ENCODE measurements at regions not wholly inside any gene's neighbourhood (a gene's known extent, or its start where the extent isn't known, plus 50 kb on each side); places are given as distances from the start of the nearest gene placed in this dataset.

GRCh38 chr16:85193115-85193493, 80.8 kb upstream of the CIBAR2 start:
- CTCF ChIA-PET: interaction anchor here (1.0 to 1.2 kb wide), 2 partner anchors 21 to 45 kb away, joined by 3 read pairs; no protein-coding TSS in a partner anchor
- no peak overlapping the region for H3K4me3 ChIP-seq (ENCODE audit: low read depth, low read length)
- no peak for DNase-seq (ENCODE audit: low read depth)
- POLR2A ChIA-PET: no interaction called here
- no peaks in the 10 kb centered on the region for H3K27me3 ChIP-seq (ENCODE audit: control insufficient read depth, insufficient read depth, low read length)
- no peaks in the 10 kb centered on the region; the same call in 1 of the 2 replicates for H3K36me3 ChIP-seq (ENCODE audit: control insufficient read depth, insufficient read depth, low read length)
- TF ChIP-seq CTCF (IDR thresholded peaks at IDR 0.05; ENCODE audit: insufficient read depth, low read depth, low read length): no peak

GRCh38 chr16:85193876-85194275, 81.6 kb upstream of the CIBAR2 start:
- POLR2A ChIA-PET: no interaction called here

GRCh38 chr16:85194307-85195270, 82.3 kb upstream of the CIBAR2 start:
- Histone ChIP-seq H3K4me3 (ENCODE audit: low read depth, low read length) (no peak overlapping the region), H3K27me3 (ENCODE audit: control insufficient read depth, insufficient read depth, low read length) (no peaks in the 10 kb centered on the region), H3K36me3 (ENCODE audit: control insufficient read depth, insufficient read depth, low read length) (no peaks in the 10 kb centered on the region; the same call in 1 of the 2 replicates)
- no peak for TF ChIP-seq CTCF (IDR thresholded peaks at IDR 0.05; ENCODE audit: insufficient read depth, low read depth, low read length)
- ChIA-PET POLR2A (no interaction called here), CTCF (interaction anchor here (0.5 to 1.2 kb wide), 3 partner anchors 36 to 572 kb away, joined by 3 to 7 read pairs (median 4); no protein-coding TSS in a partner anchor)
- DNase-seq (ENCODE audit: low read depth): no peak

More at GRCh38 chr16:85193876-85194275, 81.6 kb upstream of the CIBAR2 start:
- no peak for DNase-seq (ENCODE audit: low read depth)
- Histone ChIP-seq H3K27me3 (ENCODE audit: control insufficient read depth, insufficient read depth, low read length) (no peaks in the 10 kb centered on the region), H3K4me3 (ENCODE audit: low read depth, low read length) (no peak overlapping the region), H3K36me3 (ENCODE audit: control insufficient read depth, insufficient read depth, low read length) (no peaks in the 10 kb centered on the region; the same call in 1 of the 2 replicates)
- CTCF ChIA-PET: no interaction called here
- TF ChIP-seq CTCF (IDR thresholded peaks at IDR 0.05; ENCODE audit: insufficient read depth, low read depth, low read length): no peak

- no peaks in the 10 kb centered on the region; the same call in 1 of the 2 replicates for H3K36me3 ChIP-seq (ENCODE audit: control insufficient read depth, insufficient read depth, low read length)
- H3K27me3 ChIP-seq (ENCODE audit: control insufficient read depth, insufficient read depth, low read length): no peaks in the 10 kb centered on the region
- ChIA-PET CTCF (interaction anchor here (1.1 to 1.2 kb wide), 2 partner anchors 37 to 80 kb away, joined by 3 to 7 read pairs; no protein-coding TSS in a partner anchor), POLR2A (no interaction called here)
- no peak overlapping the region for H3K4me3 ChIP-seq (ENCODE audit: low read depth, low read length)
- no peak for DNase-seq (ENCODE audit: low read depth)
- no peak for TF ChIP-seq CTCF (IDR thresholded peaks at IDR 0.05; ENCODE audit: insufficient read depth, low read depth, low read length)
These were observed 83.0 kb upstream of the CIBAR2 start for GRCh38 chr16:85195271-85195647.

All from BJ (cell line).